Fibroblast of lung (primary cell): ENCODE measurements at regions not wholly inside any gene's neighbourhood (a gene's known extent, or its start where the extent isn't known, plus 50 kb on each side); places are given as distances from the start of the nearest gene placed in this dataset.

ENCODE experiments used
- EZH2 ChIP-seq: IDR thresholded peaks from 2 replicates; pipeline ENCODE4 v1.5.1; 2012; ENCODE audit warnings: low read length, control low read depth, mild to moderate bottlenecking; ENCODE audit errors: missing control alignments
- TF ChIP-seq, protein P1 (sequence below), 2 donors: IDR thresholded peaks in 1 of 2; conservative IDR thresholded peaks in 1 of 2; 1 replicate in 1 of 2; 2 replicates in 1 of 2; pipeline ENCODE4 v1.5.1; 2011 to 2012; ENCODE audit warnings: low read length in 2 of 2, control low read depth in 1 of 2, inconsistent platforms in 1 of 2, low read depth in 1 of 2, mild to moderate bottlenecking in 1 of 2

- TF ChIP-seq, protein P1, sequence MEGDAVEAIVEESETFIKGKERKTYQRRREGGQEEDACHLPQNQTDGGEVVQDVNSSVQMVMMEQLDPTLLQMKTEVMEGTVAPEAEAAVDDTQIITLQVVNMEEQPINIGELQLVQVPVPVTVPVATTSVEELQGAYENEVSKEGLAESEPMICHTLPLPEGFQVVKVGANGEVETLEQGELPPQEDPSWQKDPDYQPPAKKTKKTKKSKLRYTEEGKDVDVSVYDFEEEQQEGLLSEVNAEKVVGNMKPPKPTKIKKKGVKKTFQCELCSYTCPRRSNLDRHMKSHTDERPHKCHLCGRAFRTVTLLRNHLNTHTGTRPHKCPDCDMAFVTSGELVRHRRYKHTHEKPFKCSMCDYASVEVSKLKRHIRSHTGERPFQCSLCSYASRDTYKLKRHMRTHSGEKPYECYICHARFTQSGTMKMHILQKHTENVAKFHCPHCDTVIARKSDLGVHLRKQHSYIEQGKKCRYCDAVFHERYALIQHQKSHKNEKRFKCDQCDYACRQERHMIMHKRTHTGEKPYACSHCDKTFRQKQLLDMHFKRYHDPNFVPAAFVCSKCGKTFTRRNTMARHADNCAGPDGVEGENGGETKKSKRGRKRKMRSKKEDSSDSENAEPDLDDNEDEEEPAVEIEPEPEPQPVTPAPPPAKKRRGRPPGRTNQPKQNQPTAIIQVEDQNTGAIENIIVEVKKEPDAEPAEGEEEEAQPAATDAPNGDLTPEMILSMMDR (conservative IDR thresholded peaks at IDR 0.05 in 1 of 2, IDR thresholded peaks at IDR 0.05 in 1 of 2; ENCODE audit: low read depth in 1 of 2, low read length in 2 of 2) = no peak
- TF ChIP-seq EZH2 = no peak
These were observed 132.3 kb downstream of the IRX2 start for GRCh38 chr5:2619216-2619615.
